ENCODE measurements at regions not wholly inside any gene's neighbourhood (a gene's known extent, or its start where the extent isn't known, plus 50 kb on each side); places are given as distances from the start of the nearest gene placed in this dataset.

- TF ChIP-seq EZH2 (IDR thresholded peaks at IDR 0.05) (no peak), ZFX (IDR thresholded peaks at IDR 0.05) (no peak), FOSL1 (IDR thresholded peaks at IDR 0.05; ENCODE audit: low read depth) (no peak)
Observed at GRCh38 chr5:105695941-105696340, 1974.8 kb downstream of the EFNA5 start (continued).

GRCh38 chr5:105689596-105689995 lies 1981.1 kb downstream of the EFNA5 start:
- BruUV-seq (replicated peaks): no TSS peak
- ChIA-PET POLR2A (no interaction called here), RAD21 (ENCODE audit: low non-redundant PET in 1 of 2, low total read pairs in 2 of 2, uncharacterized antibody in 2 of 2, unreplicated experiment in 2 of 2) (no interaction called here), CTCF (no interaction called here)
- ATAC-seq (no peak), DNase-seq (ENCODE audit: low read depth, low spot score) (no peak)
- Histone ChIP-seq H3K9ac (ENCODE audit: low read length) (no peak overlapping the region), H2AFZ (ENCODE audit: low read depth, low read length, poor library complexity, severe bottlenecking) (no peak overlapping the region), H3K27ac (ENCODE audit: low read depth, low read length) (no peak overlapping the region), H3K79me2 (ENCODE audit: insufficient read depth, low read length) (no peaks in the 10 kb centered on the region), H3K4me2 (ENCODE audit: low read length) (no peak overlapping the region), H3K9me2 (ENCODE audit: insufficient read depth) (no peaks in the 10 kb centered on the region), H3K4me3 (replicated peaks in 1 of 2; ENCODE audit: low read depth in 1 of 2, low read length in 2 of 2) (no peak overlapping the region), H3K36me3 (ENCODE audit: control insufficient read depth in 1 of 2, insufficient read depth in 2 of 2, low read length in 2 of 2) (no peaks in the 10 kb centered on the region), H3K9me3 (ENCODE audit: control insufficient read depth in 1 of 2, insufficient read depth in 1 of 2, low read depth in 1 of 2, low read length in 2 of 2) (no peaks in the 10 kb centered on the region), H4K20me1 (ENCODE audit: insufficient read depth) (no peaks in the 10 kb centered on the region), H3K27me3 (ENCODE audit: insufficient read depth, low read length) (no peaks in the 10 kb centered on the region), H3K4me1 (ENCODE audit: control insufficient read depth in 1 of 2, insufficient read depth in 2 of 2, low read length in 2 of 2) (no peaks in the 10 kb centered on the region)
- no peak for TF ChIP-seq RAD21 (IDR thresholded peaks at IDR 0.05; ENCODE audit: low read depth)
- no peak for TF ChIP-seq EZH2phosphoT487 (IDR thresholded peaks at IDR 0.05; ENCODE audit: borderline replicate concordance)
- TF ChIP-seq YY1 (IDR thresholded peaks at IDR 0.05; ENCODE audit: extremely low read depth, insufficient replicate concordance, low read depth, low read length): no peak
- TF ChIP-seq JUND (IDR thresholded peaks at IDR 0.05): no peak
- TF ChIP-seq FOSL1 (IDR thresholded peaks at IDR 0.05; ENCODE audit: low read depth): no peak
- TF ChIP-seq ATF3 (IDR thresholded peaks at IDR 0.05): no peak
- TF ChIP-seq EZH2 (IDR thresholded peaks at IDR 0.05): no peak
- no peak for TF ChIP-seq SRF (IDR thresholded peaks at IDR 0.05; ENCODE audit: low read depth)
- TF ChIP-seq ZBTB33 (IDR thresholded peaks at IDR 0.05; ENCODE audit: extremely low read depth, insufficient replicate concordance, low read length): no peak
- TF ChIP-seq SIN3A (IDR thresholded peaks at IDR 0.05; ENCODE audit: low read depth): no peak
- no peak for TF ChIP-seq POLR2AphosphoS5 (IDR thresholded peaks at IDR 0.05; ENCODE audit: low read depth, low read length)
- no peak for TF ChIP-seq ZNF274 (IDR thresholded peaks at IDR 0.05; ENCODE audit: low read depth, low read length)
- TF ChIP-seq CTCF (IDR thresholded peaks at IDR 0.05 in 2 of 3, conservative IDR thresholded peaks at IDR 0.05 in 1 of 3; ENCODE audit: borderline replicate concordance in 1 of 3, insufficient read depth in 1 of 3, low read depth in 2 of 3, low read length in 2 of 3): no peak
- no peak for TF ChIP-seq EGR1 (IDR thresholded peaks at IDR 0.05; ENCODE audit: low read depth)
- no peak for TF ChIP-seq POLR2A (IDR thresholded peaks at IDR 0.05; ENCODE audit: borderline replicate concordance, extremely low read depth, insufficient read depth, insufficient read length)
- no peak for TF ChIP-seq ZFX (IDR thresholded peaks at IDR 0.05)
- TF ChIP-seq MAX (IDR thresholded peaks at IDR 0.05): no peak
- TF ChIP-seq CBX3 (IDR thresholded peaks at IDR 0.05; ENCODE audit: low read depth): no peak
- intact Hi-C loops (cut with micrococcal nuclease): no loop called here

Measured in HCT116 (cell line).